ENCODE measurements at regions not wholly inside any gene's neighbourhood (a gene's known extent, or its start where the extent isn't known, plus 50 kb on each side); places are given as distances from the start of the nearest gene placed in this dataset.

- Mint-ChIP-seq H3K4me1 (ENCODE audit: unreplicated experiment) (no peaks in the 10 kb centered on the region), H3K4me3 (ENCODE audit: unreplicated experiment) (no peak overlapping the region), H3K36me3 (ENCODE audit: low read depth, unreplicated experiment) (no peaks in the 10 kb centered on the region), H3K9me3 (ENCODE audit: unreplicated experiment) (no peaks in the 10 kb centered on the region), H3K27me3 (ENCODE audit: unreplicated experiment) (no peaks in the 10 kb centered on the region), H3K27ac (ENCODE audit: unreplicated experiment) (no peak overlapping the region)
- no peak for DNase-seq (ENCODE audit: low spot score)
- TF ChIP-seq, protein P1, sequence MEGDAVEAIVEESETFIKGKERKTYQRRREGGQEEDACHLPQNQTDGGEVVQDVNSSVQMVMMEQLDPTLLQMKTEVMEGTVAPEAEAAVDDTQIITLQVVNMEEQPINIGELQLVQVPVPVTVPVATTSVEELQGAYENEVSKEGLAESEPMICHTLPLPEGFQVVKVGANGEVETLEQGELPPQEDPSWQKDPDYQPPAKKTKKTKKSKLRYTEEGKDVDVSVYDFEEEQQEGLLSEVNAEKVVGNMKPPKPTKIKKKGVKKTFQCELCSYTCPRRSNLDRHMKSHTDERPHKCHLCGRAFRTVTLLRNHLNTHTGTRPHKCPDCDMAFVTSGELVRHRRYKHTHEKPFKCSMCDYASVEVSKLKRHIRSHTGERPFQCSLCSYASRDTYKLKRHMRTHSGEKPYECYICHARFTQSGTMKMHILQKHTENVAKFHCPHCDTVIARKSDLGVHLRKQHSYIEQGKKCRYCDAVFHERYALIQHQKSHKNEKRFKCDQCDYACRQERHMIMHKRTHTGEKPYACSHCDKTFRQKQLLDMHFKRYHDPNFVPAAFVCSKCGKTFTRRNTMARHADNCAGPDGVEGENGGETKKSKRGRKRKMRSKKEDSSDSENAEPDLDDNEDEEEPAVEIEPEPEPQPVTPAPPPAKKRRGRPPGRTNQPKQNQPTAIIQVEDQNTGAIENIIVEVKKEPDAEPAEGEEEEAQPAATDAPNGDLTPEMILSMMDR (IDR thresholded peaks at IDR 0.05; ENCODE audit: unreplicated experiment) = no peak
These were observed 385.5 kb downstream of the SEMA3D start for GRCh38 chr7:84801396-84801795.

- TF ChIP-seq, protein P1 (IDR thresholded peaks at IDR 0.05; ENCODE audit: unreplicated experiment) = no peak
- Mint-ChIP-seq H3K27me3 (ENCODE audit: unreplicated experiment) (no peaks in the 10 kb centered on the region), H3K4me1 (ENCODE audit: unreplicated experiment) (no peaks in the 10 kb centered on the region), H3K36me3 (ENCODE audit: low read depth, unreplicated experiment) (no peaks in the 10 kb centered on the region), H3K9me3 (ENCODE audit: unreplicated experiment) (no peaks in the 10 kb centered on the region), H3K27ac (ENCODE audit: unreplicated experiment) (no peak overlapping the region), H3K4me3 (ENCODE audit: unreplicated experiment) (no peak overlapping the region)
- no peak for DNase-seq (ENCODE audit: low spot score)
These were observed 386.0 kb downstream of the SEMA3D start for GRCh38 chr7:84800846-84801245.

DNA sequence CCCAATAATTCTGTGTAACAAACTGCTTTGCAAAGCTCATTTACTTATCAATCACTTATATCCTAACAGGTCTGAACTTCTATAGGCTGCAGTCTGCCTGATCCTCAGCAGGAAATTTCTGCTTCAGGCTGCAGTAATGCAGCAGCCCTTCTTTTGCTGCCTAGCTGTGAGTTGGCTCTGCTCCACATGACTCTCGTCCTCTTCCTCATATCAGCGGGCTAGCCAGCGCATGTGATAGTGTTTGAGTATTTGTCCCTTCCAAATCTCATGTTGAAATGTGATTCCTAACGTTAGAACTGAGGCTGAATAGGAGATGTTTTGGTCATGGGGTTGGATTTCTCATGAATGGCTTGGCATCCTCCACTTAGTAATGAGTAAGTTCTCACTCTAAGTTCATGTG lies 387.8 kb downstream of the SEMA3D start:
- TF ChIP-seq, protein P1 (IDR thresholded peaks at IDR 0.05; ENCODE audit: unreplicated experiment) = no peak
- Mint-ChIP-seq H3K4me3 (ENCODE audit: unreplicated experiment) (no peak overlapping the region), H3K27me3 (ENCODE audit: unreplicated experiment) (no peaks in the 10 kb centered on the region), H3K27ac (ENCODE audit: unreplicated experiment) (no peak overlapping the region), H3K36me3 (ENCODE audit: low read depth, unreplicated experiment) (no peaks in the 10 kb centered on the region), H3K9me3 (ENCODE audit: unreplicated experiment) (no peaks in the 10 kb centered on the region), H3K4me1 (ENCODE audit: unreplicated experiment) (no peaks in the 10 kb centered on the region)
- no peak for DNase-seq (ENCODE audit: low spot score)

DNA sequence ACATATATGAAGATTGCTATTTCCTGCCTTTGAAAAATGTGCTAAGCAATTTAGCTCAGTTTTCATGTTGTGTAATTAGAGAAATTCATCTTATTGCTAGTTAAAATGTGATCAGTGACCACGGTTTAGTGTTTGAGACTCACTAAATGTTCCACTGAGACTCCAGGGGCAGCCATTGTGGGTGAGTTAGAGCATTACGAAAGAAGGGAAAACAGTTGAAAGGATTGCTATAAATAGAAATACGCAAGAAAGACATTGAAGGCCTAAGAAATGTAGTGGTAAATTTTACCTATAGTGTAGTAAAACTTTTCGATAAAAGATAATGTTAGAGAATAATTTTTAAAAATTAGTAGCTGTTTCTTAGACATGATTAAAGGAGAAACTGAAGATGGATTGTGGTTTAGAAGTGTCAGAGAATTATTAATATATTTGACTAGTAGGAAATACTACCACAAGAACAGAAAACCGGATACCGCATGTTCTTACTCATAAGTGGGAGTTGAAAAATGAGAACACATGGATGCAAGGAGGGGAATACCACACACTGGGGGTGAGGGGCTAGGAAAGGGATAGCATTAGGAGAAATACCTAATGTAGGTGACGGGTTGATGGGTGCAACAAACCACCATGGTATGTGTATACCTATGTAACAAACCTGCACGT lies 394.5 kb downstream of the SEMA3D start:
- no peaks in the 10 kb centered on the region for H3K9me3 Mint-ChIP-seq (ENCODE audit: unreplicated experiment)
- H3K4me1 Mint-ChIP-seq (ENCODE audit: unreplicated experiment) = no peaks in the 10 kb centered on the region
- TF ChIP-seq, protein P1 (IDR thresholded peaks at IDR 0.05; ENCODE audit: unreplicated experiment) = no peak

GRCh38 chr7:84790882-84791281 lies 396.0 kb downstream of the SEMA3D start:
- Mint-ChIP-seq H3K9me3 (ENCODE audit: unreplicated experiment) (no peaks in the 10 kb centered on the region), H3K36me3 (ENCODE audit: low read depth, unreplicated experiment) (no peaks in the 10 kb centered on the region), H3K4me1 (ENCODE audit: unreplicated experiment) (no peaks in the 10 kb centered on the region), H3K4me3 (ENCODE audit: unreplicated experiment) (no peak overlapping the region), H3K27ac (ENCODE audit: unreplicated experiment) (no peak overlapping the region), H3K27me3 (ENCODE audit: unreplicated experiment) (no peaks in the 10 kb centered on the region)
- TF ChIP-seq, protein P1 (IDR thresholded peaks at IDR 0.05; ENCODE audit: unreplicated experiment) = no peak
- DNase-seq (ENCODE audit: low spot score) = no peak

More for the DNA sequence above, 394.5 kb downstream of the SEMA3D start:
- Mint-ChIP-seq H3K27ac (ENCODE audit: unreplicated experiment) (no peak overlapping the region), H3K36me3 (ENCODE audit: low read depth, unreplicated experiment) (no peaks in the 10 kb centered on the region), H3K4me3 (ENCODE audit: unreplicated experiment) (no peak overlapping the region), H3K27me3 (ENCODE audit: unreplicated experiment) (no peaks in the 10 kb centered on the region)
- no peak for DNase-seq (ENCODE audit: low spot score)

Data from endothelial cell (in vitro differentiated cells).